ENCODE measurements at regions not wholly inside any gene's neighbourhood (a gene's known extent, or its start where the extent isn't known, plus 50 kb on each side); places are given as distances from the start of the nearest gene placed in this dataset.
"Not testable (repeated sequence)": the region's sequence is repeated elsewhere in the genome, so short reads cannot be mapped to it uniquely, and the experiment has no call there.

DNA sequence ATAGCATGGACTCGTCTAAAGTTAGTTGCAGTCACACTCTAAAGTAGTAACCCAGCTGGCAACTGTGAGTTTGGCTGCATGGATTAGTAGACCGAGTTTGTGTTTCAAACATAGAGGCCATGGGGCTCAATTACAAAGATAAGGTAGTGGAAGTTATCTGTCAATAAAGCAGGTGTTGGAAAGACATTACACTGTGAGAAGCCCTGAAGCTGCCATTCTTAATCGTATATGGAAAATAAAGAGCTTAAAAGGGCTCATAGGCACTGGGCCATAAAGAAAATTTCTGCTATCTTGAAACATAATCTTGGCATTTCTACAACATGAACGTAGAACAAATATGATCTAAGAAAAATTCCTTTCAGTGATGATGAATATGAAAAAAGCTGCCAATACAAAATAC, 837.7 kb downstream of the REEP3 start:
- DNase-seq = peak; percentile 7

DNA sequence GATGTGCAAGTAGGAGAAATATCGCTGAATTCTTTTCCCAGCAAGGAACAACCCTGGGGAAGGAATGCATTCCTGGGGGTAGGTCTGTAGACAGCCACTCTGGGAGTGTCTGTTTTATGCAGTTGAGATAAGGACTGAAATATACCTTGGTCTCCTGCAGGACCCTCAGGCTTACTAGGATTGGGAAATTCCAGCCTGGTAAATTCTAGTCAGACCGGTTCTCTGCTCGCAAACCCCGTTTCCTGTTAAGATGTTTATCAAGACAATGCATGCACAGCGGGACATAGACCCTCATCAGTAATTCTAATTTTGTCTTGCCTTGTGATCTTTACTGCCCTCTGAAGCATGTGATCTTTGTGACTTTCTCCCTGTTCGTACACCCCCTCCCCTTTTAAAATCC, 839.0 kb downstream of the REEP3 start:
- DNase-seq = not testable (repeated sequence)

DNA sequence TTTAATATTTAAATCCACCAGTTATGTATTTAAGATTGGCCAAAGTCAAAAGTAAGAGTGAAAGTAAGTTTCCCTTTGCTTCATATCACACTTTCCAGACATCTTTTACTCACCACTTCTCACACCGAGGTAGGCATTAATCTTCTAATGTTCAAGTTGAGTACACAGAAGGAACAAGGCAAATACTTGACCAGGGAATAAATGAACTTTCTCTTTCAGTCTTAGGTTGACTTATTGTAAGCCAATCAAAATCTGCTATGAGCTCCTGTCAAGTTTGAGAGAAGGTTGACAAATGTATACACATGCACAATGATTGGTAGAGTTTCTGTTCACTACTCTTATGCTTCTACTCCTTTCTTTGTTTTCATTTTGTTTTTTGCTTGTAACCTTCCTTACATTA, 842.5 kb downstream of the REEP3 start:
- DNase-seq = no peak

DNA sequence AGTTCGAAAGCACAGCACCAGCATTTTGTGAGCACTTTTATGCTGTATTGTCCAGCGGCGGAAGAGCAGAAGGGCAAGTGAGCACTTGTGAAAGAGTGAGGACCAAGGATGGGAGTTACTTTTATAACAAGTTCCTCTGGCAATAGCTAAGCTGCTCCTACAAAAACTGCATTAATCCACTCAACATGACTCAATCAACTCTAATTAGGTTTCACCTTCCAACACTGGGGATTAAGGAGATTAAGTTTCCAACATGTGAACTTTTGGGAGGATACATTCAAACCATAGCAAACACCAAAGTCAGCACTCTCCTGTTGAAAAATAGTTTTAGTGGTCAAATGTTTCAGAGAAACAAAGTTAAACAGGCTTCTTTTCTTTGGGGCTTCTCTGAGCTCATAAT, 844.5 kb downstream of the REEP3 start:
- DNase-seq = peak; percentile 40

DNA sequence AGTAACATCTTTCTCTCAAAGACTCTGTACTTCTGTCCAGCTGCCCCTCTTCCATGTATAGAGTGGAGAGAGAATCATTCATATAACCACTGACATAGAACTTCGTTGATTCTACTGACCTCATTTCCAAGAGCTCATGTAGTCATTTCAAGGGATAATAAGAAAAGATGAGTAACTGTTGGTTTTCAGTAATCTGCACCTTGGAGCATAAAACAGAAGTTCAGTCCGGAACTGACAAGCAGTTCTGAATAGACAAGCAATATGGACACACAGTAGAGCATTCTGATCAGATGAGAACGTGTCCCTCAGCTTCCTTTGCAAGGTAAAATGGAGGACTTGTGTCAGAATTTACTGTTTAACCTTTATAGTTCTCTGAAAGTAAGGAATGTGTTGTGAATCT, 847.1 kb downstream of the REEP3 start:
- DNase-seq = no peak

DNA sequence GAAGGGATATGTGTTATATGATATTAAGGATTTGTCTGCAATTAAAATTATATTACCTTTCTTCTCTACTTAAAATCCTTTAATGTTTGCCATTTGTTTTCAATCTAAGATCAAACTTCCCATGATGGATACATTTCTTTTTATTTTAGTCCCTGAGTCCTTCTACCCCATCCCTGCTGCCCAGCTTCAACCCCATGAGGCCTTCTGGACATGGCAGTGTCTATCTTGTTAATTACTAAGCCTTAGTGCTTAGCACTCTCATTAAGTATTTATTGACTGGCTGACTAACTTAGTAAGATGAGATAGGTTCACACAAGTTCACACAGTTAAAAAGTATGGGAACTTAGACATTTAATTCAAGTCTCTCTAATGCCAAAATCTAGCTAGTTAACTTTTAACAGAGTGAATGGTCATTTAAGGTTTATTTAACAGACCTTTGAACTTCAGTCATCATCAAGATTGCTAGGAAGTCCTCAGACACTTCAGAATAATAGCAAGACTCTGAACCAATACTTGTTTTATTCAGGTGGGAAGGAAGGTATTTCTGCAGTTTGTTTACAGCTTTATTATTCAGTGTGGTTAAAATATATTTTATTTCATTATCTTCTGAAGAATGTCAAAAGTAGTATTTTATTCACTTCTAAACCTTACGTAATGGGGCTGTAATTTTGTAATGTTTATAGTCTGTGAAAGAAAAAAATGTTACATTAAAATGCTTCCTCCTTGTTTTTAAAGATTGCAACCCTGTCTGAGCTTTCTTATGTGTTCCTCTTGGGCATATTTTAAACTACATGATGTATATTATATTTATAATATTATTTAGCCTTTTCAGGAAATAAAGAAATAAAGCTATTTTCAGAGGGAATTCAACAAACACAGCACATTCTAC, 848.9 kb downstream of the REEP3 start:
- no peak for DNase-seq

DNA sequence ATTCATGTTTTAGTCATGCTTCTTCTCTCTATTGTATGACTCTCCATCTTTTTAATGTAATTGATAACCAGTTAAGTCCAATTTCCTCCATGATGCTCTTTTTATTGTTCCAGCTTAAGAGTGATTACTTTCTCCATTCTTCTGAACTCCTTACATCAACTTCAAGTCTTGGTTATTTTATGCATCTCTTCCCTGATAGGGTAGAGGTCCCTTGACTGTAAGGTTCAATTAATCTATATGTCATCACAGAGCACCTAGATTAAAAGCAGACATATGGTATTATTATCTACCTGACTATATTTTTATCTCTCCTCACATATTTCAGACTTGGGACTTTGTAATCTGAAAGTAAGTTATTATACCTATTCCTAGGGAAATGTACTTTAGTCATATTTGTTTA, 853.1 kb downstream of the REEP3 start:
- no peak for DNase-seq

DNA sequence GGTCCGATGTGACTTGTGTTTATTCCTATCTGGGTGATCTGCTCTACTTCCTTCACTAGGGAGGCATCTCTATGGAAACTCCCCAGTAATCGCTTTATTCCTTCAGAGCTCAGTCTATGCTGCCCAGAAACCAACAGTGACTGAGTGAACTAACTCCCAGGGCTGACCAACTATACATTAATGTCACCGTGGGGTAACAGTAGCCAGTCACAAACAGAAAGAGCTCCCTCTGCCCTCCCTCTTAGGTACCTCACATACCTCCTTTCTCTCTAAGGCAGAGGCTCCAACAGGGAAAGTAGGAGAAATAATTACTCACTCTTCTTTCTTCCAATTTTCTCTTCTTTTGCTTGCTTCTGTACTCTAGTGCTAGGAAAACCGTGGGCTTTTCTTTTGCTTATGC, 855.0 kb downstream of the REEP3 start:
- no peak for DNase-seq

DNA sequence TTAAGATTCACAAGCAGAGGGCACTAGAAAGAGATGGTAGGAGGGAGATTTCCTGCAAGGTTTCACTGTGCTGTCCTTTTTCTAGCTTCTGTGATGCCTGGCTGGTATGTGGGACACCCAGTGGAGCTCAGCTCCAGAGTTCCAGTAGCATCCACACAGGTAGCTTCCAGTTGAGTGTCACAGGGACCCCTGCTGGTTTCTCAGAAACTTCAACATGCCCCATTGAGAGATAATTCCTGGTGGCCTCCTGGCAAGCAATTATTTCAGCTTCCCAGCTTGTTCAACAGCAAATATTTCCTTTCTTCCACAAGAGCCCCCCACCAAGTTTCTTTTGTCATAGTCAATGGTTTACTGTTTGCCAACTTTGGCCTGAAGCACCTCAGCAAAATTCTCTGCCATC, 858.7 kb downstream of the REEP3 start:
- DNase-seq = no peak

DNA sequence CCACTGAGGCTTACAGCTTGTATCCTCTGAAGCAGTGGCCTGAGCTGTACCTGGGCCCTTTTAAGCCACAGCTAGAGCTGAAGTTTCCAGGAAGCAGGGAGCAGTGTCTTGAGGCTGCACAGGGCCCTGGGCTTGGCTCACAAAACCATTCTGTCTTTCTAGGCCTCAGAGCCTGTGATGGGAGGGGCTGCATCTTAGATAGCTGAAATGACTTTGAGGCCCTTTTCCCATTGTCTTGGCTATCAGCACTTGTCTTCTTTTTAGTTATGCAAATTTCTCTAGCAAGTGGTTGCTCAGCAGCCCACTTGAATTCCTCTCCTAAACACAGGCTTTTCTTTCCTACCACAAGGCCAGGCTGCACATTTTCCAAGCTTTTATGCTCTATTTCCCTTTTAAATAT, 864.2 kb downstream of the REEP3 start:
- DNase-seq = no peak

DNA sequence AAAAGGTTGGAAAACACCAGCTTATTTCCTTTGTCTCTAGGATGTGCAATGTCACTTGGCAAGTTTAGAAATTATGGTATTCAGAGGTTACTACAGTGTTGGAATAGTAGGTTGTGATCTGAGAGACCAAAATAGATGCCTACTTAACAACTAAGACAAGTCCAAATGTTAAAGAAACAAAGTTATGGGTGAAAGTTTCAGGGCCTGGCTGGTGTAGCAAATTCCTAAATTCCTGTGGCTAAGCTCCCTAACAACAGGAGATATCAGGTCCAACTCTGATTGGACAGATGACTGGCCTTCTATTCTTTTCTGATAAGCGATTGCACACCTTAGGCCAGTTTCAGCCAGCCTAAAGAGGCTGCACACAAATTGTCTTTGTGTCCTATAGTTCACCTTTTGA, 873.5 kb downstream of the REEP3 start:
- DNase-seq = no peak

DNA sequence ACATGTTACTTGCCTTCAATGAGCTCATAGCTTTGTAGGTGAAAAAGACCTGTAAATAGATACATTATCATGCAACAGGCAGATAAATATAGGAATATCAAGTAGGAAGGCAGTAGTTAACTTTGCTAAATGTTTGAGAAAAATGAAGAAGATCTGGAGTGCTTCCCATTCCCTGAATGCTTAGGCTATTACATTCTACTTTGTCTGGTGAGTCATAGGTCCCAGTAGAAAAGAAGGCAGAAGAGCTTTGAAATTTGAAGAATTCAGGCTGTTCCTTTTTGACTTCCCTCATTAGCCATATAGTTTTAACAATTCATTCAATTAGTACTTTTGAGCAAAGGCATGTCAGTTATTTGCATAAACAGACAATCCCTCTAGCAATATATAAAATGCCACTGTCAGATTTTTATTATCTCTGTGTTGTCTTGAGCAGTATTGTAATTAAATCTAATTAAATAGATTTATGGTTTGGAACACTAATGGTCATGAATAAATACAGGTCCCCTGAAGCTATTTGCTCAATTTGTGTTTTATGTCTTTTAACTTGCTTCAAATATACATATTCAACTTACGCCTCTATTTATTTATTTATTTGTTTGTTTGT, 875.0 kb downstream of the REEP3 start:
- no peak for DNase-seq

DNA sequence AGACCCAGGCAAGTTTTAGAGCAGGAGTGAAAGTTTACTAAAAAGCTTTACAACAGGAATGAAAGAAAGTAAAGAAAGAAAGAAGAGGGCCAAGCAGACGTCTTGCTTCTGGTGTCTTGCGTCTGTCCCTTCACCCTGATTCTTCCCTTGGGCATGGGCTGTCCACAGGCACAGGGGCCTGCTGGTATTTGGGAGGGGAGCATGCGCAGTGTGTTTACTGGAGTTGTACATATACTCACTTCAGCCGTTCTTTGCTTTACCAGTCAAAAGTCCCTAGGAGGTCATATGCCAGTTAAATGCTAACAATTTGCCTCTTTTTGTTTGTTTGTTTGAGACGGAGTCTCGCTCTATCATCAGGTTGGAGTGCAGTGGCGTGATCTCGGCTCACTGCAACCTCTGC, 875.9 kb downstream of the REEP3 start:
- no peak for DNase-seq

DNA sequence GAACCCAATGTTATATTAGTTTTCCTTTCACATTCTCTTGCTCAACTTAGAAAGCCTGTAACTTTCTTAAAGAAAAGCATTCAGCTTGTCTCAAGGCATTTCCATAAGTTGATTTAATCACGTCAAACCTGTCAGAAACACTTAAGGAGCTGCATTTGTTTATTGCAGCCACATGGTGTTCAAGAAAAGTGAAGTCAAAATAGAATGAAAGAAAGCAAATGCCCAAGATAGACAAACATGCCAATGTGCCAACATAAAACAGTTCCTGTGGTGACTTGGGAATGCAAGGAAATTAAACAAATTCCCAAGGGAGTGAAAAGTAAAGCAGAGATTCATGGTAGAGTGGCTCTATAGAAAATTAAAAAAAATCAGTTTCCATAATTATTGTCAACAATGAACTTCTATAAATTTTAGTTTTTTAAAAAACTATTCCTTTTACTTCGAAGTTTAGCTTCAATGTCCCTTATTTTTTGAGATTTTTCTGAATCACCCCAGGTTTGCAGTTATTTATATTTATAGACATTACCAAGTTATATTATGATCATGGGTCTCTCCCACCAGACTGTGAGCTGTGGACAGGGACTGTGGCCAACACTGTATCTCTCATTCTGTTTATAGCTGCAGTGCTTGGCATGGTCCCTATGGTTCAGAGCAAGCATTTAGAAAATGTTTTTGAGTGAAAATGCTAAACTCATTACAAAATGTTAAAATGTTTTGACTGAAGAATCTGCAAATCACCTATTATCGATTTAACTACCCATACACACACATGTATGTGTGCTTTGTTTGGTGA, 887.4 kb downstream of the REEP3 start:
- DNase-seq = peak; percentile 24

DNA sequence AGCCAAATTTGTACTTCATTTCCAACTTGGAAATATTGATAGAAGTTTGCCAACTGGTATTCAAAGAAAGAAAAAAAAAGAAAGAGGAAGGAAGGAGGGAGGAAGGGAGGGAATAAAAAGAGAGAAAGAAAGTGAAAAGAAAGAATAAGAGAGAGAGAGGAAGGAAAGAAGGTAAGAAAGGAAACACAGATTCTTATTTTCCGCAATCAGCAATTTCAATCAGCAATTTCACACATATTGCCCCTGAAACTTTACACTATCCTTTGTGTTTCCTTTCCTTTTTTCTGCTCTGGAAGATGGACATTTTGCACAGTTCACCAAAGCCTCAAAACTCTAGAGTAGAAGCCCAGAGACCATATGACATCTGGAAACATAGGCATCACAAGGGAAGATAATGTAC, 888.1 kb downstream of the REEP3 start:
- no peak for DNase-seq

DNA sequence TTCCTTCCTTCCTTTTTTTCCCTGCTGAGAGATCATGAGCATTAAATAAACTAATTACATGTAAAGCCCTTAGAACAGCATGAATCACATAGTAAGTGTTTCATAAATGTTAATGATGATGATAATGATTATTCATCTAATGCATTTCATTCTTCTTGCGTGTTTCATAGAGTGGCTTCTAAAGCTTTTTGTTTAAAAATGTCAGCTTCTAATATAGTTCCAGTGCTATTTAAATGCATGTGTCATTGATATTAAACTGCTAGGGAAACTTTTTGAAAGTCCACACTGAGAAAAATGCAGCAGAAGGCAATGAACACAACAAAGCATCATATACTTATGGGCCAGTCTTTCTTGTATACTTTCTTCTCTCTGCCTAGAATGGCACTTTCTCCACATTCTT, 894.8 kb downstream of the REEP3 start:
- no peak for DNase-seq

DNA sequence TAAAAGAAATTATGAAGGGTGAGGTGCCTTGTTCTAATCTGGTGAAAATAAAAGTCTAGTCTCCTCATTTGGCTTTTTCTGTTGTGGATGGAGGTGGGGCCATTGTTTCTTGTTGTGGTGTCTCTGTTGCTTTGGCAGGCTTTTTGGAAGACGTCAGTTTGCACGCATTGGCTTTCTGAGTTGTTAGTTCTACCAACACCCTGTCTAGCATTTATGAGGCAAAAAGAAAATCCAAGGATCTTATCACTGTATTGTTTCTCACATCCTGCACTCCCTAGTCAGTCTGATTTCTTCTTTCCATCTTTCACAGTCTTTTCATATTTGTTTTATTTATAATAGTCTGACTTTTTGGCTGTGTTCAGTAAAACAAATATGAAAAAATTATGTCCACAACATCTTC, 898.3 kb downstream of the REEP3 start:
- no peak for DNase-seq

DNA sequence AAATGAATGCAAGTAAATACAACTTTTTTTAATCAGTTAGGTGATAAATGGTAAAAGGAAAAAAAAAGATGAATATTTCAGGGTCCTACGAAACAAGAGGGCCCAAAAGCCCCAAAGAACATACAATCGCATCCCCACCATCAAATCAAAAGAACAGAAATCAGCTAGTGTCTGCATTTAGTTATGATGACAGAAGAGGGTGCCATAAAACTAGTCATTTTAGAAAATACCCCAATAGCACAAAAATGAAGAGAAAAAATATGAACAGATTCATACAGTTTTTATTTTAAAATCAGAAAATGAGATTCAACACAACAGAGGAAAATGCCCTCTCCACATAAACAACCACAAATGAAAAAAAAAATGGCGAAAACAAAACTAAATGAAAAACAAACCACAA, 905.5 kb downstream of the REEP3 start:
- no peak for DNase-seq

DNA sequence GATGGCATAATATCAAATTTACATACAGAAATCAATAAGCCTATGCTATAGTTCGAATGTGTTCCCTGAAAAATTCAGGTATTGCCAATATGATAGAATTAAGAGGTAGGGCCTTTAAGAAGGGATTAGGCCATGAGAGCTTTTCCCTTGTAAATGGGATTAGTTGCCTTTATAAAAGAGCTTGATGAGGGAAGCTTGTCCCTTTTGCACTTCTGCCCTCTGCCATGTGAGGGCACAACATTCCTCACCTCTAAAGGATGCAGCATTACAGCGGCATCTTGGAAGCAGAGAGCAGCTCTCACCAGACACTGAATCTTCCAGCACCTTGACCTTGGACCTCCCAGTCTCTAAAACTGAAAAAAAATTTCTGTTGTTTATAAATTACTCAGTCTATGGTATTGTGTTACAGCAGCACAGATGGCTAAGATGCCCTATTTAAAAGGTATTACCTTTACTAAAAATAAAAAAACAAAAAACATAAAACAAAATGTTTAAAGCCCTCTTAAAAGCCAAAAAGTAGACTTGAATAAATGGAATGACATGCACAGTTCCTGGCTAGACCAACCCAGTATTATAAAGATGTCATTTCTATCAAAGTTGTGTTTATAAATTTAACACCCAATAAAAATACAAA, 909.6 kb downstream of the REEP3 start:
- peak; percentile 49 for DNase-seq

DNA sequence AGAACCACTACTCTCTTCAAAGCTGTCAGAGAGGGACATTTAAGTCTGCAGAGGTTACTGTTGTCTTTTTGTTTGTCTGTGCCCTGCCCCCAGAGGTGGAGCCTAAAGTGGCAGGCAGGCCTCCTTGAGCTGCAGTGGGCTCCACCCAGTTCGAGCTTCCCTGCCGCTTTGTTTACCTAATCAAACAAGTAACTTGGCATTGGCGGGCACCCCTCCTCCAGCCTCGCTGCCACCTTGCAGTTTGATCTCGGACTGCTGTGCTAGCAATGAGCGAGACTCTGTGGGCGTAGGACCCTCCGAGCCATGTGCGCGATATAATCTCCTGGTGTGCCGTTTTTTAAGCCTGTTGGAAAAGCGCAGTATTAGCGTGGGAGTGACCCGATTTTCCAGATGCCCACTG, 920.7 kb downstream of the REEP3 start:
- DNase-seq = not testable (repeated sequence)

DNA sequence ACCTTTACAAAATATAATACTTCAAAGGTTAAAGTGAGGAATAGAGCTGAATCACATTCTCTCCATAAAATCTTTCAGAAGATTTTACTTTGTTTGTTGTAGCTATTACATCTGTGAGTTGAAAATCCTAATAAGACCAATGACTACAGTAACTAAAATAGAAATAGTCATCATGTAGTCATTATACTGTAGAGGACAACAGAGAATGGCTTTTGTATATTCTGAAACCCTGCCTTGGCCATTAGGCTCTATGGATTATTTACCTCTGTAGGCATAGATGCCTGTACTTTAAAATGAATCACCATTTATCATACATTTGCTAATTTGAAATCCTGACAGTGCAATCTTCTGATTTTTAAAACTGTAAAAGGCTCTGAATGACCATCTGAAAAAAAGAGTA, 923.0 kb downstream of the REEP3 start:
- DNase-seq = no peak

DNA sequence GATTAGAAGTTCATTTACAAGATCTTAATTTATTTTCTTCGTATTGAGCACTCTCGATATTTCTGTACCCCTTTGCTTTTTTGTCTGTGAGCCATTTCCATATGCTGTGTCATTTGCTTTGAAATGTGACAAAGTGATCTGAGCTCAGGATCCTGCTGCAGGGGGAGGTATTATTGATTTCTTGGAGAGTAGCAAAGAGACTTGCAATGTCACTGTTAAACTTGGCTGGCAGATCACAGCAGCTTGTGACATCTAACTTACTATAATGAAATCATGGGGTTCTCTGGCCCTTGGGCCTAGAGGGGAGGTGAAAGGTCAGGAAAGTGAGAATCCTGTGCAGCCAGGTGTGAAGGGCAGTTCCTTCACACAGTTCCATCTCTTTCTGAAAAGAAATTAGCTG, 923.4 kb downstream of the REEP3 start:
- DNase-seq = peak; percentile 29

DNA sequence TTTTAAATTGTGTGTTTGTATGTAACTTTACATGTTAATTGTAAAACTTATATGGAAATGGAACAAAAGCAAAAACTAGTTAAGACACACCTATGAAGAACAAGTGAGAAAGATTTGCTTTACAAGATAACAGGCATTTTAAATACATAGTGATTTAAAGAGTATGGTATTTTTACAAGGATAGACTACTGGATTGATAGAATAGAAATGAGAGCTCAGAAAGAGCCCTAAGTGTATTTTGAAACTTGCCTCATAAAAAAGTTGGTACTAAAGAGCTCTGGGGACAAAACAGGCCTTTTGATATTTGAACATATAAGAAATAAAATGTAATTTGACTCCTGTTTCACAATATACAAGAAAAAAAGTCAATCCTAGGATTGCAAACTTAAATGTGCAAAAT, 928.4 kb downstream of the REEP3 start:
- DNase-seq = no peak
